Skeletal muscle tissue (tissue), 3 donors: ENCODE measurements at regions not wholly inside any gene's neighbourhood (a gene's known extent, or its start where the extent isn't known, plus 50 kb on each side); places are given as distances from the start of the nearest gene placed in this dataset.

ENCODE experiments used
- H3K27ac ChIP-seq: one replicate; pipeline ENCODE4 v1.7.0; 2013; ENCODE audit warnings: mild to moderate bottlenecking, low read depth, low read length, inconsistent platforms
- H3K27me3 ChIP-seq, 3 donors: one replicate each; pipeline ENCODE4 v1.7.0; 2013; ENCODE audit warnings: low read length in 3 of 3; ENCODE audit not compliant: control insufficient read depth in 3 of 3, insufficient read depth in 3 of 3
- H3K36me3 ChIP-seq, 3 donors: one replicate each; pipeline ENCODE4 v1.7.0; 2013; ENCODE audit warnings: low read length in 3 of 3; ENCODE audit not compliant: control insufficient read depth in 3 of 3, insufficient read depth in 3 of 3
- H3K4me1 ChIP-seq, 3 donors: one replicate each; pipeline ENCODE4 v1.7.0; 2013; ENCODE audit warnings: low read length in 3 of 3, mild to moderate bottlenecking in 3 of 3; ENCODE audit not compliant: control insufficient read depth in 3 of 3, insufficient read depth in 3 of 3
- H3K4me3 ChIP-seq, 3 donors: one replicate each; pipeline ENCODE4 v1.7.0; 2013; ENCODE audit warnings: low read length in 3 of 3
- H3K9ac ChIP-seq, 3 donors: one replicate each; pipeline ENCODE4 v1.7.0; 2013; ENCODE audit warnings: low read length in 3 of 3, mild to moderate bottlenecking in 3 of 3, moderate library complexity in 2 of 3, low read depth in 1 of 3
- H3K9me3 ChIP-seq, 3 donors: one replicate each; pipeline ENCODE4 v1.7.0; 2013; ENCODE audit warnings: low read length in 3 of 3; ENCODE audit not compliant: control insufficient read depth in 3 of 3
- donor health status: Osteomylitis.

- H3K27me3 ChIP-seq: peaks cover 0 to 2% (median 0%) of the 10 kb centered on the region in 3 donors
- no peaks in the 10 kb centered on the region for H3K4me1 ChIP-seq
- H3K36me3 ChIP-seq: no peaks in the 10 kb centered on the region
- H3K9ac ChIP-seq: no peak overlapping the region
- H3K27ac ChIP-seq: no peak overlapping the region
- H3K9me3 ChIP-seq: no peaks in the 10 kb centered on the region
- no peak overlapping the region for H3K4me3 ChIP-seq
Observed at GRCh38 chr16:55145771-55146603, 178.0 kb upstream of the IRX6 start.

- no peak overlapping the region for H3K9ac ChIP-seq
- H3K4me1 ChIP-seq: no peaks in the 10 kb centered on the region
- H3K27ac ChIP-seq: no peak overlapping the region
- H3K4me3 ChIP-seq: no peak overlapping the region
- H3K36me3 ChIP-seq: no peaks in the 10 kb centered on the region
- peaks cover 0 to 2% (median 0%) of the 10 kb centered on the region in 3 donors for H3K27me3 ChIP-seq
- no peaks in the 10 kb centered on the region for H3K9me3 ChIP-seq
Observed at GRCh38 chr16:55146966-55147365, 177.0 kb upstream of the IRX6 start.

- Histone ChIP-seq H3K9me3 (no peaks in the 10 kb centered on the region), H3K9ac (no peak overlapping the region)
Observed at GRCh38 chr16:55147396-55147795, 176.6 kb upstream of the IRX6 start.

GRCh38 chr16:55149622-55150021 is 174.4 kb upstream of the IRX6 start:
- Histone ChIP-seq H3K4me3 (no peak overlapping the region), H3K27ac (no peak overlapping the region), H3K9ac (no peak overlapping the region)

More at GRCh38 chr16:55147396-55147795, 176.6 kb upstream of the IRX6 start:
- Histone ChIP-seq H3K36me3 (no peaks in the 10 kb centered on the region), H3K27me3 (peaks cover 0 to 2% (median 0%) of the 10 kb centered on the region in 3 donors), H3K4me3 (no peak overlapping the region), H3K4me1 (no peaks in the 10 kb centered on the region), H3K27ac (no peak overlapping the region)

GRCh38 chr16:55151561-55152305 is 172.3 kb upstream of the IRX6 start:
- Histone ChIP-seq H3K4me1 (no peaks in the 10 kb centered on the region), H3K27ac (no peak overlapping the region), H3K36me3 (no peaks in the 10 kb centered on the region), H3K9me3 (no peaks in the 10 kb centered on the region), H3K27me3 (peaks cover 2 to 14% (median 3%) of the 10 kb centered on the region in 3 donors), H3K4me3 (no peak overlapping the region), H3K9ac (no peak overlapping the region)

More at GRCh38 chr16:55149622-55150021, 174.4 kb upstream of the IRX6 start:
- H3K4me1 ChIP-seq: no peaks in the 10 kb centered on the region
- no peaks in the 10 kb centered on the region for H3K36me3 ChIP-seq
- H3K9me3 ChIP-seq: no peaks in the 10 kb centered on the region
- H3K27me3 ChIP-seq: peaks cover 2 to 14% (median 3%) of the 10 kb centered on the region in 3 donors

- H3K9ac ChIP-seq: no peak overlapping the region
Observed at GRCh38 chr16:55152875-55153390, 171.1 kb upstream of the IRX6 start.

GRCh38 chr16:55154262-55154661 is 169.7 kb upstream of the IRX6 start:
- no peaks in the 10 kb centered on the region for H3K4me1 ChIP-seq
- peaks cover 2 to 13% (median 3%) of the 10 kb centered on the region in 3 donors for H3K27me3 ChIP-seq
- H3K36me3 ChIP-seq: no peaks in the 10 kb centered on the region
- no peak overlapping the region for H3K9ac ChIP-seq
- no peaks in the 10 kb centered on the region for H3K9me3 ChIP-seq
- no peak overlapping the region for H3K4me3 ChIP-seq
- no peak overlapping the region for H3K27ac ChIP-seq

More at GRCh38 chr16:55152875-55153390, 171.1 kb upstream of the IRX6 start:
- peaks cover 2 to 13% (median 3%) of the 10 kb centered on the region in 3 donors for H3K27me3 ChIP-seq
- no peaks in the 10 kb centered on the region for H3K4me1 ChIP-seq
- no peak overlapping the region for H3K27ac ChIP-seq
- H3K4me3 ChIP-seq: no peak overlapping the region
- H3K36me3 ChIP-seq: no peaks in the 10 kb centered on the region
- no peaks in the 10 kb centered on the region for H3K9me3 ChIP-seq

- Histone ChIP-seq H3K9me3 (peaks cover 0 to 2% (median 0%) of the 10 kb centered on the region in 3 donors), H3K27me3 (peaks cover 2 to 13% (median 3%) of the 10 kb centered on the region in 3 donors), H3K4me1 (no peaks in the 10 kb centered on the region), H3K36me3 (no peaks in the 10 kb centered on the region), H3K9ac (no peak overlapping the region), H3K27ac (no peak overlapping the region), H3K4me3 (no peak overlapping the region)
Observed at GRCh38 chr16:55154956-55155355, 169.0 kb upstream of the IRX6 start.

- no peaks in the 10 kb centered on the region for H3K4me1 ChIP-seq
- no peaks in the 10 kb centered on the region for H3K36me3 ChIP-seq
- peaks cover 0 to 2% (median 0%) of the 10 kb centered on the region in 3 donors for H3K9me3 ChIP-seq
- no peak overlapping the region for H3K4me3 ChIP-seq
- no peak overlapping the region for H3K27ac ChIP-seq
- H3K9ac ChIP-seq: no peak overlapping the region
- H3K27me3 ChIP-seq: peaks cover 2 to 13% (median 3%) of the 10 kb centered on the region in 3 donors
Observed at GRCh38 chr16:55155815-55156214, 168.2 kb upstream of the IRX6 start.

- Histone ChIP-seq H3K9me3 (no peaks in the 10 kb centered on the region), H3K4me1 (no peaks in the 10 kb centered on the region), H3K27me3 (no peaks in the 10 kb centered on the region), H3K36me3 (no peaks in the 10 kb centered on the region), H3K27ac (no peak overlapping the region), H3K4me3 (no peak overlapping the region), H3K9ac (no peak overlapping the region)
Observed at GRCh38 chr16:55169780-55170179, 154.2 kb upstream of the IRX6 start.
